Lower leg skin (tissue), 3 donors: ENCODE measurements at regions not wholly inside any gene's neighbourhood (a gene's known extent, or its start where the extent isn't known, plus 50 kb on each side); places are given as distances from the start of the nearest gene placed in this dataset.

Experiments
- POLR2A ChIP-seq, 2 donors: fragments of 450-650 bp; IDR thresholded peaks; one replicate each; pipeline ENCODE4 v1.6.1; 2016 to 2017; ENCODE audit warnings: antibody characterized with exemption in 2 of 2, mild to moderate bottlenecking in 1 of 2, moderate library complexity in 1 of 2
- TF ChIP-seq, protein P1 (sequence below), 3 donors: fragments of 450-650 bp; IDR thresholded peaks; one replicate each; pipeline ENCODE4 v1.5.1; 2016; ENCODE audit warnings: antibody characterized with exemption in 3 of 3, mild to moderate bottlenecking in 3 of 3, moderate library complexity in 2 of 3

DNA sequence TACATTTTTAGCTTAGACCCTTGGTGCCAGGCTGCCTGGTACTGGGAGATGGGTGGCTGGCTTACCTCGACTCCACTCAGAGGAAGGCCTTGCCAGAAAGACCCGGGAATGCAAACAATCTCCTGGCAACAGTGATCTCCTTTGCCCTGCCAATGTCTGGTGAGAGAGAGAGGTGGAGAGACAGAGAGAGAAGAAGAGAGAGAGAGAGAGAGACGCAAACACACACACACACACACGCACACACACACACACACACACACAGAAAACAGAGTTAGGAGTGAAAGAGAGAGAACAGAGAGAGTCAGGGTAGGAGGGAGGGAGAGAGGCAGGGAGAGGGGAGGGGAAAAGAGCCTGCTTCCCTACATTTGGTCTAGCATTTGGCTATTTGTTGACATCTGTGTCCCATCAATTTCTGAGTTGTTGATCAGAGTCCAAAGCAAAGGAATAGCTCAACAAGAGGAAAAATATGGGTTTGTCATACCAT lies 181.6 kb upstream of the MAP1B start:
- TF ChIP-seq, protein P1, sequence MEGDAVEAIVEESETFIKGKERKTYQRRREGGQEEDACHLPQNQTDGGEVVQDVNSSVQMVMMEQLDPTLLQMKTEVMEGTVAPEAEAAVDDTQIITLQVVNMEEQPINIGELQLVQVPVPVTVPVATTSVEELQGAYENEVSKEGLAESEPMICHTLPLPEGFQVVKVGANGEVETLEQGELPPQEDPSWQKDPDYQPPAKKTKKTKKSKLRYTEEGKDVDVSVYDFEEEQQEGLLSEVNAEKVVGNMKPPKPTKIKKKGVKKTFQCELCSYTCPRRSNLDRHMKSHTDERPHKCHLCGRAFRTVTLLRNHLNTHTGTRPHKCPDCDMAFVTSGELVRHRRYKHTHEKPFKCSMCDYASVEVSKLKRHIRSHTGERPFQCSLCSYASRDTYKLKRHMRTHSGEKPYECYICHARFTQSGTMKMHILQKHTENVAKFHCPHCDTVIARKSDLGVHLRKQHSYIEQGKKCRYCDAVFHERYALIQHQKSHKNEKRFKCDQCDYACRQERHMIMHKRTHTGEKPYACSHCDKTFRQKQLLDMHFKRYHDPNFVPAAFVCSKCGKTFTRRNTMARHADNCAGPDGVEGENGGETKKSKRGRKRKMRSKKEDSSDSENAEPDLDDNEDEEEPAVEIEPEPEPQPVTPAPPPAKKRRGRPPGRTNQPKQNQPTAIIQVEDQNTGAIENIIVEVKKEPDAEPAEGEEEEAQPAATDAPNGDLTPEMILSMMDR (IDR thresholded peaks at IDR 0.05) = no peak
- TF ChIP-seq POLR2A (IDR thresholded peaks at IDR 0.05) = no peak
